Hepatocyte (in vitro differentiated cells): ENCODE measurements at regions not wholly inside any gene's neighbourhood (a gene's known extent, or its start where the extent isn't known, plus 50 kb on each side); places are given as distances from the start of the nearest gene placed in this dataset.
A peak's percentile ranks its signal among the peaks of the same experiment; 100 is the strongest.

Experiments used
- DNase-seq: peaks from one replicate; pipeline ENCODE4 v3.0.0-alpha.2; 2016; ENCODE audit warnings: low spot score
- H2AFZ ChIP-seq: fragments of 200-600 bp; sonication (generic); 2 replicates; pipeline ENCODE4 v1.6.0; 2016; ENCODE audit warnings: antibody characterized with exemption, mild to moderate bottlenecking
- H3K27ac ChIP-seq: fragments of 200-600 bp; sonication (generic); 2 replicates; pipeline ENCODE4 v1.5.1; 2016; ENCODE audit warnings: mild to moderate bottlenecking
- H3K27me3 ChIP-seq: fragments of 200-600 bp; sonication (generic); 2 replicates; pipeline ENCODE4 v1.6.1; 2016
- H3K36me3 ChIP-seq: fragments of 200-600 bp; sonication (generic); replicated peaks from 2 replicates; pipeline ENCODE4 v1.5.1; 2016; ENCODE audit warnings: low read depth; ENCODE audit not compliant: insufficient read depth
- H3K4me1 ChIP-seq: fragments of 200-600 bp; sonication (generic); 2 replicates; pipeline ENCODE4 v1.5.1; 2016; ENCODE audit warnings: mild to moderate bottlenecking, moderate library complexity; ENCODE audit not compliant: insufficient read depth
- H3K4me2 ChIP-seq: fragments of 200-600 bp; sonication (generic); 2 replicates; pipeline ENCODE4 v1.6.0; 2016
- H3K4me3 ChIP-seq: fragments of 200-600 bp; sonication (generic); 2 replicates; pipeline ENCODE4 v1.5.1; 2016; ENCODE audit warnings: mild to moderate bottlenecking
- H3K79me2 ChIP-seq: fragments of 200-600 bp; sonication (generic); 2 replicates; pipeline ENCODE4 v1.6.0; 2017; ENCODE audit warnings: mild to moderate bottlenecking
- H3K9me2 ChIP-seq: fragments of 200-600 bp; sonication (generic); replicated peaks from 2 replicates; pipeline ENCODE4 v1.6.0; 2017; ENCODE audit warnings: mild to moderate bottlenecking; ENCODE audit not compliant: insufficient read depth
- H3K9me3 ChIP-seq: fragments of 200-600 bp; sonication (generic); 2 replicates; pipeline ENCODE4 v1.5.1; 2016; ENCODE audit warnings: low read depth, mild to moderate bottlenecking
- H4K20me1 ChIP-seq: fragments of 200-600 bp; sonication (generic); 2 replicates; pipeline ENCODE4 v1.6.0; 2016; ENCODE audit warnings: mild to moderate bottlenecking; ENCODE audit not compliant: insufficient read depth, poor library complexity, severe bottlenecking
- CTCF ChIP-seq: fragments of 200-600 bp; sonication (generic); IDR thresholded peaks from 2 replicates; pipeline ENCODE4 v1.5.1; 2016; ENCODE audit warnings: antibody characterized with exemption, mild to moderate bottlenecking; ENCODE audit not compliant: poor library complexity
- EZH2 ChIP-seq: fragments of 200-600 bp; sonication (generic); IDR thresholded peaks from 2 replicates; pipeline ENCODE4 v1.6.1; 2016; ENCODE audit warnings: antibody characterized with exemption, mild to moderate bottlenecking, borderline replicate concordance
- EZH2phosphoT487 ChIP-seq: fragments of 200-600 bp; sonication (generic); IDR thresholded peaks from one replicate; pipeline ENCODE4 v1.6.1; 2018; ENCODE audit warnings: antibody characterized with exemption, mild to moderate bottlenecking, low read depth, moderate library complexity; ENCODE audit not compliant: unreplicated experiment, severe bottlenecking
- WGBS: methylation state at CpG from one replicate; pipeline ENCODE4 v1.1.6; 2016; ENCODE audit warnings: low lambda C conversion rate; ENCODE audit errors: missing lambda C conversion rate; 5-methylcytosine and 5-hydroxymethylcytosine counted together

- Histone ChIP-seq H3K4me1 (no peaks in the 10 kb centered on the region), H3K79me2 (no peaks in the 10 kb centered on the region), H3K27ac (no peak overlapping the region), H3K27me3 (no peaks in the 10 kb centered on the region), H3K4me2 (no peak overlapping the region), H3K36me3 (no peaks in the 10 kb centered on the region), H3K9me3 (no peaks in the 10 kb centered on the region), H2AFZ (no peak overlapping the region), H3K4me3 (no peak overlapping the region), H3K9me2 (no peaks in the 10 kb centered on the region), H4K20me1 (no peaks in the 10 kb centered on the region)
- no peak for TF ChIP-seq EZH2phosphoT487
- no peak for TF ChIP-seq EZH2
- no peak for DNase-seq
- 70% methylated on average over 2 of the region's 2 CpGs for WGBS
These were observed 324.6 kb upstream of the AADAT start for GRCh38 chr4:170414360-170414759.

- no peaks in the 10 kb centered on the region for H3K9me3 ChIP-seq
- no peak for DNase-seq
- H3K9me2 ChIP-seq: no peaks in the 10 kb centered on the region
- TF ChIP-seq CTCF: no peak
- no peak for TF ChIP-seq EZH2phosphoT487
- no peak for TF ChIP-seq EZH2
- H2AFZ ChIP-seq: no peak overlapping the region
- no peaks in the 10 kb centered on the region for H4K20me1 ChIP-seq
- no peak overlapping the region for H3K4me3 ChIP-seq
- H3K4me1 ChIP-seq: no peaks in the 10 kb centered on the region
- no peaks in the 10 kb centered on the region for H3K27me3 ChIP-seq
- no peak overlapping the region for H3K27ac ChIP-seq
- H3K4me2 ChIP-seq: no peak overlapping the region
- no peaks in the 10 kb centered on the region for H3K79me2 ChIP-seq
- H3K36me3 ChIP-seq: no peaks in the 10 kb centered on the region
These were observed 324.2 kb upstream of the AADAT start for GRCh38 chr4:170413951-170414350.

GRCh38 chr4:170400361-170400760 is 310.6 kb upstream of the AADAT start:
- no peak overlapping the region for H3K4me3 ChIP-seq
- TF ChIP-seq EZH2: no peak
- TF ChIP-seq CTCF: peak; percentile 9
- no peak for TF ChIP-seq EZH2phosphoT487
- no peak for DNase-seq
- 14% methylated on average over 1 of the region's 1 CpG for WGBS
- no peaks in the 10 kb centered on the region for H4K20me1 ChIP-seq
- H3K79me2 ChIP-seq: no peaks in the 10 kb centered on the region
- no peaks in the 10 kb centered on the region for H3K36me3 ChIP-seq
- no peaks in the 10 kb centered on the region for H3K9me2 ChIP-seq
- no peak overlapping the region for H2AFZ ChIP-seq
- H3K9me3 ChIP-seq: no peaks in the 10 kb centered on the region
- peak overlapping the region; percentile 23 for H3K4me2 ChIP-seq
- no peaks in the 10 kb centered on the region for H3K27me3 ChIP-seq
- peaks cover 13% of the 10 kb centered on the region for H3K4me1 ChIP-seq
- no peak overlapping the region for H3K27ac ChIP-seq

- Histone ChIP-seq H3K27ac (no peak overlapping the region), H3K4me3 (no peak overlapping the region), H3K79me2 (no peaks in the 10 kb centered on the region), H3K4me2 (peak overlapping the region; percentile 23), H2AFZ (no peak overlapping the region), H4K20me1 (no peaks in the 10 kb centered on the region), H3K9me3 (no peaks in the 10 kb centered on the region), H3K4me1 (peaks cover 13% of the 10 kb centered on the region), H3K9me2 (no peaks in the 10 kb centered on the region), H3K27me3 (no peaks in the 10 kb centered on the region), H3K36me3 (no peaks in the 10 kb centered on the region)
- TF ChIP-seq CTCF (no peak), EZH2phosphoT487 (no peak), EZH2 (no peak)
- 54% methylated on average over 3 of the region's 3 CpGs for WGBS
- DNase-seq: no peak
These were observed 310.0 kb upstream of the AADAT start for GRCh38 chr4:170399581-170400293.
